Brain microvascular endothelial cell (primary cell): ENCODE measurements at regions not wholly inside any gene's neighbourhood (a gene's known extent, or its start where the extent isn't known, plus 50 kb on each side); places are given as distances from the start of the nearest gene placed in this dataset.

Experiments
- DNase-seq: peaks from one replicate; pipeline ENCODE4 v3.0.0-alpha.2; 2020
- H3K27ac ChIP-seq: fragments of 250-450 bp; sonication (Bioruptor Pico); 2 replicates; pipeline ENCODE4 v1.5.1; 2020; ENCODE audit warnings: mild to moderate bottlenecking, moderate library complexity
- H3K27me3 ChIP-seq: fragments of 250-450 bp; sonication (Bioruptor Pico); replicated peaks from 2 replicates; pipeline ENCODE4 v1.5.1; 2020; ENCODE audit warnings: mild to moderate bottlenecking
- H3K36me3 ChIP-seq: fragments of 250-450 bp; sonication (Bioruptor Pico); replicated peaks from 2 replicates; pipeline ENCODE4 v1.5.1; 2020; ENCODE audit warnings: mild to moderate bottlenecking
- H3K4me3 ChIP-seq: 2 replicates; pipeline ENCODE4 v1.5.1; 2011; ENCODE audit warnings: low read depth, mild to moderate bottlenecking, control low read depth, low read length, moderate library complexity
- CTCF ChIP-seq: IDR thresholded peaks from 2 replicates; pipeline ENCODE4 v1.5.1; 2011; ENCODE audit warnings: low read depth, mild to moderate bottlenecking, moderate library complexity, low read length, control low read depth, inconsistent platforms; ENCODE audit errors: missing control alignments
- in situ Hi-C: cut with HindIII; loops from 2 replicates; pipeline ENCODE4 v1.10.0; 2017; ENCODE audit warnings: low sequenced_read_pairs, low pct_ligation_motif_present

- H3K4me3 ChIP-seq: no peak overlapping the region
- H3K27ac ChIP-seq: no peak overlapping the region
- no peaks in the 10 kb centered on the region for H3K27me3 ChIP-seq
- no peaks in the 10 kb centered on the region for H3K36me3 ChIP-seq
- TF ChIP-seq CTCF: no peak
- DNase-seq: no peak
- in situ Hi-C loops: no loop called here
Observed at GRCh38 chr4:30838331-30838730, 118.2 kb downstream of the PCDH7 start.

- no peaks in the 10 kb centered on the region for H3K36me3 ChIP-seq
- no peak overlapping the region for H3K4me3 ChIP-seq
- no peak for TF ChIP-seq CTCF
- in situ Hi-C loops: no loop called here
- H3K27ac ChIP-seq: no peak overlapping the region
- peak; percentile 50 for DNase-seq
- no peaks in the 10 kb centered on the region for H3K27me3 ChIP-seq
Observed at GRCh38 chr4:30839583-30840520, 119.7 kb downstream of the PCDH7 start.

- no peak for DNase-seq
Observed at GRCh38 chr4:30840571-30840970, 120.4 kb downstream of the PCDH7 start.

GRCh38 chr4:30842142-30842541 is 122.0 kb downstream of the PCDH7 start:
- Histone ChIP-seq H3K4me3 (no peak overlapping the region), H3K27me3 (no peaks in the 10 kb centered on the region), H3K36me3 (no peaks in the 10 kb centered on the region), H3K27ac (no peak overlapping the region)
- TF ChIP-seq CTCF: no peak
- in situ Hi-C loops: no loop called here
- no peak for DNase-seq

More at GRCh38 chr4:30840571-30840970, 120.4 kb downstream of the PCDH7 start:
- in situ Hi-C loops: no loop called here
- no peak overlapping the region for H3K27ac ChIP-seq
- no peaks in the 10 kb centered on the region for H3K27me3 ChIP-seq
- no peak overlapping the region for H3K4me3 ChIP-seq
- no peaks in the 10 kb centered on the region for H3K36me3 ChIP-seq
- TF ChIP-seq CTCF: no peak

GRCh38 chr4:30842689-30843088 is 122.5 kb downstream of the PCDH7 start:
- no peaks in the 10 kb centered on the region for H3K27me3 ChIP-seq
- in situ Hi-C loops: no loop called here
- TF ChIP-seq CTCF: no peak
- DNase-seq: no peak
- H3K36me3 ChIP-seq: no peaks in the 10 kb centered on the region
- H3K4me3 ChIP-seq: no peak overlapping the region
- H3K27ac ChIP-seq: no peak overlapping the region
